Gastrocnemius medialis (tissue), 4 donors: ENCODE measurements at regions not wholly inside any gene's neighbourhood (a gene's known extent, or its start where the extent isn't known, plus 50 kb on each side); places are given as distances from the start of the nearest gene placed in this dataset.

Experiments
- POLR2A ChIP-seq, 2 donors: fragments of 450-650 bp; IDR thresholded peaks; one replicate each; pipeline ENCODE4 v1.6.1; 2017; ENCODE audit warnings: antibody characterized with exemption in 2 of 2, mild to moderate bottlenecking in 2 of 2, moderate library complexity in 2 of 2
- TF ChIP-seq, protein P1 (sequence below), 5 experiments: fragments of 450-650 bp in 3 of 5; fragments of 200-600 bp in 2 of 5; sonication (generic) in 2 of 5; IDR thresholded peaks in 4 of 5; conservative IDR thresholded peaks in 1 of 5; 1 replicate in 4 of 5; 2 replicates in 1 of 5; pipeline ENCODE4 v1.5.1; 2016 to 2019; ENCODE audit warnings: antibody characterized with exemption in 5 of 5, mild to moderate bottlenecking in 3 of 5, moderate library complexity in 3 of 5

DNA sequence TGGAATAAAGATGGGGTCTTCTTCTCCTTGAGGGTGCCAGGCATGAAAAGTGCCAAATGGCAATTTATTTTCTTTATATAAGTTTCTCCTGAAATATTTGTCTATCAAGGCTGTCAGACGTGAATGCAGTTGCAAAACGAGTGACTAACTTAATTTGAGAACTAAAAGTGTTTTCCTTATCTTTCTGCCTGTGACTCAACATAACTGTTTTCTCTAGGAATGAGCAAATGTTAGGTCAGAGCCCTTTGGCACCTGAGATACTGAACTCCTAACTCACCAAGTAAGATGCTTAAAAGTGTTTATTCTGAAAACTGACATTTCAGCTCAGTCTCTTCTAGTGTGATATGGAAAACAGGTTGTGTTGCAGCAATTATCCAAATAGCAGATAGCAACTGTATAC is 197.0 kb downstream of the STK31 start:
- TF ChIP-seq POLR2A (IDR thresholded peaks at IDR 0.05): no peak
- TF ChIP-seq, protein P1, sequence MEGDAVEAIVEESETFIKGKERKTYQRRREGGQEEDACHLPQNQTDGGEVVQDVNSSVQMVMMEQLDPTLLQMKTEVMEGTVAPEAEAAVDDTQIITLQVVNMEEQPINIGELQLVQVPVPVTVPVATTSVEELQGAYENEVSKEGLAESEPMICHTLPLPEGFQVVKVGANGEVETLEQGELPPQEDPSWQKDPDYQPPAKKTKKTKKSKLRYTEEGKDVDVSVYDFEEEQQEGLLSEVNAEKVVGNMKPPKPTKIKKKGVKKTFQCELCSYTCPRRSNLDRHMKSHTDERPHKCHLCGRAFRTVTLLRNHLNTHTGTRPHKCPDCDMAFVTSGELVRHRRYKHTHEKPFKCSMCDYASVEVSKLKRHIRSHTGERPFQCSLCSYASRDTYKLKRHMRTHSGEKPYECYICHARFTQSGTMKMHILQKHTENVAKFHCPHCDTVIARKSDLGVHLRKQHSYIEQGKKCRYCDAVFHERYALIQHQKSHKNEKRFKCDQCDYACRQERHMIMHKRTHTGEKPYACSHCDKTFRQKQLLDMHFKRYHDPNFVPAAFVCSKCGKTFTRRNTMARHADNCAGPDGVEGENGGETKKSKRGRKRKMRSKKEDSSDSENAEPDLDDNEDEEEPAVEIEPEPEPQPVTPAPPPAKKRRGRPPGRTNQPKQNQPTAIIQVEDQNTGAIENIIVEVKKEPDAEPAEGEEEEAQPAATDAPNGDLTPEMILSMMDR (IDR thresholded peaks at IDR 0.05 in 4 of 5, conservative IDR thresholded peaks at IDR 0.05 in 1 of 5): no peak
